ENCODE measurements at regions not wholly inside any gene's neighbourhood (a gene's known extent, or its start where the extent isn't known, plus 50 kb on each side); places are given as distances from the start of the nearest gene placed in this dataset.
"Not testable (repeated sequence)": the region's sequence is repeated elsewhere in the genome, so short reads cannot be mapped to it uniquely, and the experiment has no call there.

- no peak overlapping the region for H3K27ac ChIP-seq
- no peak for TF ChIP-seq CTCF (IDR thresholded peaks at IDR 0.05)
- no peak for TF ChIP-seq ZFX (IDR thresholded peaks at IDR 0.05; ENCODE audit: borderline replicate concordance)
Observed at GRCh38 chr2:156001851-156002250, 330.7 kb downstream of the NR4A2 start.

GRCh38 chr2:155997538-155997937 lies 335.0 kb downstream of the NR4A2 start:
- TF ChIP-seq CTCF (IDR thresholded peaks at IDR 0.05) (no peak), ZFX (IDR thresholded peaks at IDR 0.05; ENCODE audit: borderline replicate concordance) (no peak)

GRCh38 chr2:155994315-155994714 lies 338.2 kb downstream of the NR4A2 start:
- no peak overlapping the region for H3K27ac ChIP-seq
- no peak for TF ChIP-seq ZFX (IDR thresholded peaks at IDR 0.05; ENCODE audit: borderline replicate concordance)

More at GRCh38 chr2:155997538-155997937, 335.0 kb downstream of the NR4A2 start:
- no peak overlapping the region for H3K27ac ChIP-seq

- H3K27ac ChIP-seq = no peak overlapping the region
- TF ChIP-seq ZFX (IDR thresholded peaks at IDR 0.05; ENCODE audit: borderline replicate concordance) = no peak
- TF ChIP-seq CTCF (IDR thresholded peaks at IDR 0.05) = no peak
Observed at GRCh38 chr2:155983845-155984244, 348.7 kb downstream of the NR4A2 start.

GRCh38 chr2:155982135-155982534 lies 350.4 kb downstream of the NR4A2 start:
- TF ChIP-seq CTCF (IDR thresholded peaks at IDR 0.05) (no peak), ZFX (IDR thresholded peaks at IDR 0.05; ENCODE audit: borderline replicate concordance) (no peak)
- H3K27ac ChIP-seq = no peak overlapping the region

- no peak for TF ChIP-seq CTCF (IDR thresholded peaks at IDR 0.05)
Observed at GRCh38 chr2:155980941-155981560, 351.5 kb downstream of the NR4A2 start.

GRCh38 chr2:155975734-155976133 lies 356.8 kb downstream of the NR4A2 start:
- no peak for TF ChIP-seq ZFX (IDR thresholded peaks at IDR 0.05; ENCODE audit: borderline replicate concordance)
- TF ChIP-seq CTCF (IDR thresholded peaks at IDR 0.05) = no peak
- H3K27ac ChIP-seq = no peak overlapping the region

More at GRCh38 chr2:155980941-155981560, 351.5 kb downstream of the NR4A2 start:
- H3K27ac ChIP-seq = no peak overlapping the region

GRCh38 chr2:155972916-155973315 lies 359.6 kb downstream of the NR4A2 start:
- no peak for TF ChIP-seq ZFX (IDR thresholded peaks at IDR 0.05; ENCODE audit: borderline replicate concordance)
- TF ChIP-seq CTCF (IDR thresholded peaks at IDR 0.05) = no peak
- H3K27ac ChIP-seq = no peak overlapping the region

- not testable (repeated sequence) for H3K27ac ChIP-seq
Observed at GRCh38 chr2:155966064-155966471, 366.5 kb downstream of the NR4A2 start.
